ENCODE measurements at regions not wholly inside any gene's neighbourhood (a gene's known extent, or its start where the extent isn't known, plus 50 kb on each side); places are given as distances from the start of the nearest gene placed in this dataset.
"Not testable (repeated sequence)": the region's sequence is repeated elsewhere in the genome, so short reads cannot be mapped to it uniquely, and the experiment has no call there.

DNA sequence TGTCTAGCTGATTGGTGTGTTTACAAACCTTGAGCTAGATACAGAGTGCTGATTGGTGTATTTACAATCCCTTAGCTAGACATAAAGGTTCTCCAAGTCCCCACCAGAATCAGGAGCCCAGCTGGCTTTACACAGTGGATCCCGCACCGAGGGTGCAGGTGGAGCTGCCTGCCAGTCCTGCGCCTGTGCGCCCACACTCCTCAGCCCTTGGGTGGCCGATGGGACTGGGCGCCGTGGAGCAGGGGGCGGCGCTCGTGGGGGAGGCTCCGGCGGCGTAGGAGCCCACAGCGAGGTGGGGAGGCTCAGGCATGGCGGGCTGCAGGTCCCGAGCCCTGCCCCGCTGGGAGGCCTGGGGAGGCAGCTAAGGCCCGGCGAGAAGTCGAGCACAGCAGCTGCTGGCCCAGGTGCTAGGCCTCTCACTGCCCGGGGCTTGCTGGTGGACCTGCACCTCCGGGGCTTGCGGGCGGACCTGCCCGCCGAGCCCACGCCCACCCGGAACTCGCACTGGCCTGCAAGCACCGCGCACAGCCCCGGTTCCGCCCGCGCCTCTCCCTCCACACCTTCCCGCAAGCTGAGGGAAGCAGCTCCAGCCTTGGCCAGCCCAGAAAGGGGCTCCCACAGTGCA lies 51.0 kb upstream of the CDYL start:
- not testable (repeated sequence) for DNase-seq

DNA sequence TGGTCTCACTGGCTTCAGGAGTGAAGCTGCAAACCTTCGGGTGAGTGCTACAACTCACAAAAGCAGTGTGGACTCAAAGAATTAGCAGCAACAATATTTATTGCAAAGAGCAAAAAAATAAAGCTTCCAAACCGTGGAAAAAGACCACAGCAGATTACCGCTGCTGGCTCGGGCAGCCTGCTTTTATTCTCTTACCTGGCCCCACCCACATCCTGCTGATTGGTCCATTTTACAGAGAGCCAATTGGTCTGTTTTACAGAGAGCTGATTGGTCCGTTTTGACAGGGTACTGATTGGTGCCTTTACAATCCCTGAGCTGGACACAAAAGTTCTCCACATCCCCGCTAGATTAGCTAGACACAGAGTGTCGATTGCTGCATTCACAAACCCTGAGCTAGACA lies 51.5 kb upstream of the CDYL start:
- DNase-seq: not testable (repeated sequence)

DNA sequence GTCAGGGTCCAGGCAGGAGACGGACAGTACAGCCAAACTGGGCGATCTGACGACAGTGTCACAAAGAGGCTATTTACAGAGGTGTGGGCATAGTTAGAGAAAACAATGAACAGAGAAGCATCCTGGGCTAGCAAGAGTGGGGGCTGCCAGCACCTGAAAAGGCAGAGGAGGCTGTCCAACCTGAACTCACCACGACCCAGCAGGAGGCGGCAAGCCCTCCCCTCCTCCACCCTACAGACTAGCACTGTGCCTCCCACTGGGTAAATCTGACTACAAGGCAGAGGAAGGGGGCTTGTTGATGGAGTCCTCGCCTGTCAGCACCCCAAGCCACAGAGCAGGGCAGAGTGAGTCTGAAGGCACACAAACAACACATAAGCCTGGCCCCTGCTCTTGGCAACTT lies 52.8 kb upstream of the CDYL start:
- no peak for DNase-seq

DNA sequence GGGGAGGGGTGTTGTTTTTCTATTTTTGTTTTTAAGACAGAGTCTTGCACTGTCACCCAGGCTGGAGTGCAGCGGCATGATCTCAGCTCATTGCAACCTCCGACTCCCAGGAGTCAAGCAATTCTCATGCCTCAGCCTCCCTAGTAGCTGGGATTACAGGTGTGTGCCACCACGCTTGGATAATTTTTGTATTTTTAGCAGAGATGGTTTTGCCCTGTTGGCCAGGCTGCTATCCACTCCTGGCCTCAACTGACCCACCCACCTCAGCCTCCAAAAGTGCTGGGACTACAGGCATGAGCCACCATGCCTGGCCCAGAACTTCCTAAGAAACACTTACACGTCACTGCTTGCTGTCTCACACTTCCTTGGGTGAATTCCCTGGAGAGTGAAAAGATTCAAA lies 54.8 kb upstream of the CDYL start:
- DNase-seq: not testable (repeated sequence)

DNA sequence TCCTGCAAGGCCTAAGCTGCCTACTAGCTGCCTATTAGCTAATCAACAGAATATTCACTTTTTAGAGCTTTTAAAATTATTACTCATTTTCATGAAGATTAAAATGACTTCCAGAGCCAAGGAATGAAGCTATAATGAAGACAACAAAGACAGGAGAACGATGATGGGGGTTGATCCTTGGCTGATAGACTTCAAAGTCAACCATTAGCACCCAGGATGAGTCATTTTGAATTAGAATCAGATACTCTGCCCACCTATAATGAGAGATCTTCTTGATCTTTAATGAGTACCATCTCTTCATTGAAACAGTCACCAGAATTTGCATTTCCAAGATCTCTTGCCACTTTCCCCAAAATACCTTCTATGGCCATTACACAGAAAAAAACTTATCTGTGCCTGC lies 56.7 kb upstream of the CDYL start:
- DNase-seq: no peak

DNA sequence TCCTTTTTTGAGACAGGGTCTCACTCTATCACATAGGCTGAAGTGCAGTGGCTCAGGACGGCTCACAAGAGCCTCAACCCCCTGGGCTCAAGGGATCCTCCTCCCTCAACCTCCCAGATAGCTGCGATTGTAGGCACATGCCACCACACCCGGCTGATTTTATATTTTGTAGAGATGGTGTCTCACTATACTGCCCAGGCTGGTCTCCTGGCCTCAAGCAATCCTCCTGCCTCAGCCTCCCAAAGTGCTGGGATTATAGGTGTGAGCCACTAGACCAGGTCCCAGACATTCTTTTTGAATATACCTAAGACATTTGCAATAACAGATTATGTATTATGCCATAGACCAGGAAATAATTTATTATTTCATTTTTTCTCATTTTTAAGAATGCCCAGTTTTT lies 58.3 kb upstream of the CDYL start:
- DNase-seq: no peak

DNA sequence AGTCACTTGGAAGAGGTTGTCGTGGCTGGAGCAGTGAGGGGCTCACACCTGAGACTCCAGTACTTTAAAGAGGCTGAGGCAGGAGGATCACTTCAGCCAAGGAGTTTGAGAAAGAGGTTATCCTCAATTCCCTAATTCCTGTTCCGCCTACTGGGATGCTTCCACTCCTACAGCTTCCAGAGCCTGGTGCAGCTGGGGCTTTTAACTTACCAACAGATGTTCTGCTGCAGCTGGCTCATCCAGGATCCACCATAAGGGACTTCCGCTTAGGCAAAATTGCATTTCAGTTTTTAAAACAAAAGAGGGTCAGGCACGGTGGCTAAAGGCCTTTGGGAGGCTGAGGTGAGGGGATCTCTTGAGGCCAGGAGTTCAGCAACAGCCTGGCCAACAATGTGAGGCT lies 59.1 kb upstream of the CDYL start:
- no peak for DNase-seq

DNA sequence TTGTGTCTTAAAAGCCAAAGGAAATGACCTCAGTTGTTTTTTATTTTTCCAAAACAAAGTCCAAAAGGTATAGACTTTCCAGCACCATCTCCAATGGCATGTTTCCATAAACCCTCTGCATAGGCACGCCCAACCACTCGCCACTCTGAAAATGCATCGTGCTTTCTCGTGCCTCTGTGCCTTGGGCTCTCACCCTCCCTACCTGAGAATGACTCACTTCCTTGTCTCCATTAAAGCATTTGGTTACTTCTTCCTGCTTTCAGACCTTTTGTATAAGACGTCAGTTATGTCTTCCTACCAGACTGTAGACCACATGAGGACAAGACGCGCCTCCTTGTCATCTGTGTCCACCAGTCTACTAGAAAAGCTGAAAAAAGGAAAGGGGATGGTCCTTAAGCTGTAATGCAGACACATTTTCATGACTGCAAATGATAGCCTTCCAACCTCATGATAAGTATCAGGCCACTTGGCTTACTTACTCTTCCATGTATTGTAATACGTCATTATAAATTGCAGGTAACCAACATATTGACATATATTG lies 61.2 kb upstream of the CDYL start:
- no peak for DNase-seq

DNA sequence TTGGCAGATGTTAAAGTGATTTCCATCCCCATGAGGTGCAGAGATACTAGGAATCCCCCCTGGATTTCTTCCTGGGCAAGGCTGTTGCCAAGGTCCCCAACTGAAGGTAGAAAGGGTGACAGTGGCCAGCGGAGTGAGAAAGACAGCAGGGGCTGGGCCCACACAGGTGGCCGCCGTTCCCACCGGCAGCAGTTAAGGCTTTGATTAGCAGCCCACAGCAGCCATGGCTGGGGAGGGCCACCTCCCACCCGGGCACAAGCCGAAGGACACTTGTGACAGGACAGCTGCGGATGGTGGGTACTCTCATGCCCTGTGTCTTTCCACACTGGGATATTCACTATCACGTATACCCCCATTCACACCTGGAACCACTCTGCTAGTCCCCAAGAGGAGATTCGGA lies 63.9 kb upstream of the CDYL start:
- DNase-seq: no peak

DNA sequence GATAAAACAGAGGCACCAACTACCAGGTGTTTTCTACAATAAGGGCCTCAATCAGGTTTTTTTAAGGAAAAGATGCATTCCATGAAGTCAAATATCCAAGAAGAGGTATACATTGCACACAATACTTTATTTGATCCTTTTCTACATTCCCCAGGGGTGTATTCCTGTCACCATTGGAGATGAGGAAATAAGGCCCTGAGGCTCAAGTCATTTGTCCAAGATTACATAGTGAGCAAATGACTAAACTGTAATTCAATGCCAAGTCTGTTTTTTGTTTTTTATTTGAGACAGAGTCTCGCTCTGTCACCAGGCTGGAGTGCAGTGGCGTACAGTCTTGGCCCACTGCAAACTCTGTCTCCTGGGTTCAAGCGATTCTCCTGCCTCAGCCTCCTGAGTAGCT lies 69.2 kb upstream of the CDYL start:
- DNase-seq: no peak

DNA sequence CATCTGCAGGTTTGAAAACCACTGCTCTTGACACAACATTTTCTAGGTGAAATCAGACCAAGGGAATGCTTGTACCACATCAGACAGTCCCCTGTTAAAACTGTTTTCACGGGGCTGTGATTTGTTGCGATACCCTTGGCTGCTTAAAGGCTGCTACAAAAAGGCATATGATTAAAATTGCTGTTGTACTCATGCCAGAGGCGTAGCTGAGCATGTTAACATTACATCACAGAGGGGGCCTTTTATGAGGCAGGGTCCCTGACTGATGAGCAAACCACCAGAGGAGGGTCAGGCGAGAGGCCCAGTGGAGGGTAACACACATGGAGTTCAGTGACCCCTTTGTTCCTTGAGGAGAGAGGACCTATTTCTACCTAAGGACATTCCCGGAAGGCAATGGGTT lies 70.4 kb upstream of the CDYL start:
- no peak for DNase-seq

DNA sequence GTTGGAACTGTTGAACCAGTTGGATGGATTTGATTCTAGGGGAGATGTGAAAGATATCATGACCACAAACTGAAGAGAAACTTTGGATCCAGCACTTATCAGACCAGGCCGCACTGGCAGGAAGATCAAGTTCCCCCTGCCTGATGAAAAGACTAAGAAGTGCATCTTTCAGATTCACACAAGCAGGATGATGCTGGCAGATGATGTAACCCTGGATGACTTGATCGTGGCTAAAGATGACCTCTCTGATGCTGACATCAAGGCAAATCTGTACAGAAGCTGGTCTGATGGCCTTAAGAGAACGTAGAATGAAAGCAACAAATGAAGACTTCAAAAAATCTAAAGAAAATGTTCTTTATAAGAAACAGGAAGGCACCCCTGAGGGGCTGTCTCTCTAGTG lies 72.8 kb upstream of the CDYL start:
- no peak for DNase-seq

DNA sequence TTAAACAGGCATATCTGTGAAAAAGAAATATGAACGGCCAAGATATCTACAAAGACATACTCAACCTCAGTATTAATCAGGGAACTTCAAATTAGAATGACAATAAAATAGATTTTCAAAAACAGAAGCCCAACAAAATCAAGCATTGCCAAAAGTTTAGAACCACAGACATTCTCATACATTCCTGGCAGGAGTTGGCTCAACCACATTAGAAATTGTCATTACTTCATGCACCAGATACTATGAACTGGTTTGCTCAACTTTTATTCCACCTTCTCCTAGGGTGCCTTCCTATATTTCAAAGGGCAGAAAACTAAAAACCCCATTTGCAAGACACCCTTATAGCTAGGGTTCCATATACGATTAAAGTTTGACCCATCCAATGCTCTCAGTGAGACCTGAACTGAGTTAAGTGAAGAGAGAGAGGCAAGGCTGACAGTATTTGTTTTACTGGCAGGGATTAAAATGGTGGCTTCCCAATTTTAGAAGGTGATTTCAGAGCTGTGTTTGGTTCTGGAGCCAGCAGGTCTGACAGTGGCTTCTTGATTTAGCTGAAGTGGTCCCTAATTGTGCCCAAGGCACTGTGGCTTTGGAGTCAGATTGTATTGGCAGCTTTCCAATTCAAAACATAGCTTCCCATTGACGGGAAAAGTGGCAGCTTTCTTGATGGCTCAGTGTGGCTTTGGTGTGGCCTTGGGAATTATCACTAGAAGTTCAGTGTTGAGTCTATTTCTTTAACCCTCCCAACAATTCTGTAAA lies 77.1 kb upstream of the CDYL start:
- DNase-seq: no peak

DNA sequence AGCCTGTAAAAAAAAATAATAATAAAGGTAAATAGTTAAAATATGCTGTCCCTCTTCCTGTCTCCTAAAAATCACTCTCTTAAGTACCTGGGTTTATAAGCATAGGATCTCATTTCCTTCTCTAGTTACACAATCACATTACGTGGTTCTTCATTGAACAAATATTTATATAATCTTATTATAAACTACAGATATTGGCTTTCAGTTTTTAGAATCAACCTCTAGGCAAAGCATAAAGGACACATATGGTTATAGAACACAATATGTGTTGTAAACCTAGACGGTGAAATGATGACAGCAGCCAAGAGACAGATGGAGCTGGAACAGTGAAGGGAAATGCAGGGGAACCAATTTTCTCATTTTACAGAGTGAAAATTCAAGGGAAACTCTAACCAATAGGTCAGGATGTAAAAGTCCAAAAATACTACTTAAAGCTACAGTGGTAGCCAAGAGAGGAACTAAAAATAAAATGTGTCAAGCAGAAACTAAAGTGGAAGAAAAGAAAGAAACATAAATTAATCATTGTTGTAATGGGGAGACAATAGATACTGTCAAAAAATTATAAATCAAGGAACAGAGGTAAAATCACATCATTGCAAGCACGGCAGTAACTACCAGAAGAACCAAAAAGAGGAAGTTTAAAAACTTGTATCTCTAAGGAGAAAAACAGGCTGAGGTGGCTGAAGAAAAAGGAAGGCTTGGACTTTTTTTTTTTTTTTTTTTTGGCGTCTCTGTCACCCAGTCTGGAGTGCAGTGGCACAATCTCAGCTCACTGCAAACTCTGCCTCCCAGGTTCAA lies 82.8 kb upstream of the CDYL start:
- DNase-seq: peak; percentile 73

DNA sequence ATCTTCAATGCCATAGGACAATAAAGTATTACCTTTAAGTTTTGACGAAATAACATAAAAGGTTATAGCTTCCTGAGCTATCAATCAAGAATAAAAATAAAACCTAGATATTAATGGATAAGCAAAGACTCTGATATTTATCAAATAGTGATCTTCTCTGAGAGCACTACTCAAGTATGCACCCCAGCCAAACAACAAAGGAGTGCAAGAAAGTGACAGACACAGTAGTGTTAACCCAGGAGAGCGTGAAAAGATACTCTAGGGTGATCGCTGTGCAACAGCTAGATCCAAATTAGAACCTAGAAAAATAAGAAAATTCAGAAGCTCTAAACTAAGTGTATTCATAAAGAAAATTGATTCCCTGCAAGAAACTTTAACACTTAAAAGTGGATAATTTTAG lies 83.5 kb upstream of the CDYL start:
- DNase-seq: no peak

DNA sequence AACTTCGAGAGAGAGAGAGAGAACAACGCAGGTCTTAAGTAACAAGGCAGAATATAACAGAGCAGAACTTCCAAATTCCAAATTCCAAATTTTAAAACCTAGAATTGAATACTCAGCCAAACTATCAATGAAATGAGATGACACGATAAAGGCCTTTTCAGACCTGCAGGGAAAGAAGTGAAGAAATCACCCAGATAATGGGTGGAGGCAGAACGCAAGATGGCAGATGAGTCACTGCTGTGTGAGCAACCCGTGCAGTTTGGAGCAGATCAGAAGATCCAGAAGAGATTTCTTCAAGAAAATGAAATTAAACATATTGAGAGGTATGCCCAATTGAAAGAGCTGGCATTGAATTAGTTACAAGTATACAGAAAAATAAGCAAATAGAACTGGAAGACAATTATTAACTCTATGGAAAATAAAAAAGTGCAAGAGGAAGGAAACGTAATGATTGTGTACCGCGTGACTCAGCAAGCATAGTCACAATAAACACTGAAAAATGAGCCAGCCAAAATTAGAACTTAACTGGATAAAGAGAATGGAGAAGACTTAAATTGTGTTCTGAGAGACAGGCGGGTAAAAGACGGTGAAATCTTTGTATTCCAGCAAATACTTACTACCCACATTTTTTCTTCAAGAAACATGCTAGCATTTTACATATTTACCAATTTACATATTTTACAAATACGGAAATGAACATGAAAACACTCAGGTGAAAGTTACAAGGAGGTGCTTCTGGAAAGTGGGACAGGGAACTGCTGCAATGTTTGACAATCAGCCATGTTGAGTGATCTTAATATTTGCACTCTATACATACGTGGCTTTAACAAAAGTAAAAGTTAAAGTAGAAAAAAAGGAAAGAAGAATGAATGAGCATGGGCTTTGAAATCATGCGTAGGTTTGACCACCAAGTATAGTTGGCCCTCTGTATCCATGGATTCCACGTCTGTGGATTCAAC lies 87.9 kb upstream of the CDYL start:
- DNase-seq: no peak

DNA sequence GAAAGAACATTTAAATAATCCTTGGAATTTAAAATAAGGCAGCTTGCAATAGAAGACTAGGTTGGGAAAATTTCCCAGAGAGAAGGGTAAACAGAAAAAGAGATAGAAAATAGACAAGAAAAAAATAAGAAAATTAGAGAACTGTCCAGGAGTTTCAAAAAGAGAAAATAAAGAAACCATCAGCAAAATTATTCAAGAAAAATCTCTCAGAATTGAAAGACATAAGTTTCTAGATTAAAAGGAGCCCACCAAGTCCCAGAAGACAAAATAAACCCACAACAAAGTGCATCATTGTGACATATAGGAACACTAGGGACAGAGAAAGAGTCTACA lies 88.6 kb upstream of the CDYL start:
- no peak for DNase-seq

DNA sequence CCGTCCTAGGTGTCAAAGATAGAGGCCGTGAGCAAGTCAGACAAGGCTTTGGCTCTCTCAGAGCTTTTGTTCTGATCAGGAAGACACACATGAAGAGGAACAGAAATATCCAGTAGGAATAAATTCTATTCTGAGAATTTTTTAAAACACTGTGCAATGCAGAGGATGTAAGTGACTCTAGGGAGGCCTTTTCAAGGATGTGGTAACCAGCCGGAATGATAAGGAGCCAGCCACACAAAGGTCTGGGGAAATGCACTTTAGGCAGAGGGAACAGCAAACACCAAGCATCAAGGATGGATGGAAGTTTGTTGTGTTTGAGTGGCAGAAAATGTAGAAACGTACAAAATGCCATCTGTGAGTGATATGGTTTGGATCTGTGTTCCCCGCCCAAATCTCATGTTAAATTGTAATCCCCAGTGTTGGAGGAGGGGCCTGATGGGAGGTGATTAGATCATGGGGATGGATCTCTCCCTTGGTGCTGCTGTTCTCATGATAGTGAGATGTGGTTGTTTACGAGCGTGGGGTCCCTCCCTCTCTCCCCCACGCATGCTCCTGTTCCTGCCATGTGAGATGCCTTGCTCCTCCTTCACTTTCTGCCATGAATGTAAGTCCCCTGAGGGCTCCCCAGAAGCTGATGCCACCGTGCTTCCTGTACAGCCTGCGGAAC lies 93.6 kb upstream of the CDYL start:
- DNase-seq: no peak

DNA sequence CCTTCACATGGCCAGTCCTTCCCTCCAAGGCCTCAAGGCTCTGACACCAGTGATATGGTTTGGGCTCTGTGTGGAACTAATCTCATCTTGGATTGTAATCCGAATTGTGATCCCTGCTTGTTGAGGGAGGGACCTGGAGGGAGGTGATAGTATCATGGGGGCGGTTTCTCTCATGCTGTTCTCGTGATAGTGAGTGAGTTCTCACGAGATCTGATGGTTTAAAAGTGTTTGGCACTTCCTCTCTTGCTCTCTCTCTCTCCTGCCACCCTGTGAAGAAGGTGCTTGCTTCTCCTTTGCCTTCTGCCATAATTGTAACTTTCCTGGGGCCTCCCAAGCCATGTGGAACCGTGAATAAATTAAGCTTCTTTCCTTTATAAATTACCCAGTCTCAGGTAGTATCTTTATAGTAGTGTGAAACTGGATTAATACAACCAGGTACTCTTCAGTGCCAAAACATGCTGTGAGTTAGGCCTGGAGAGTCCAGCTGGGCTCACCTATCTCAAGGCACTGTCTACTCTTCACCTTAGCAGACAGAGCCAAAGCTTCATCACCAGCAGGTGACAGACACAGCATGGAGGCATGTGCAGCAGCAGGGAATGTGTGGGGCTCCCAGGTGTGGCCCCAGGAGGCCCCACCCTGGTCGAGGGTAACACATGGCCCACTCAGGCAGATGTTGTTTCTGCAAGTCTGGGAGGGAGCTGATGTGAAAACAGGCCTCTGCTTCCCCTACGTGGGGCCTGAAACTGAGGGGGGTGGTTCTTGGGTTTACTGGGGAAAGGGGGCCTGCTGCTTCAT lies 97.5 kb upstream of the CDYL start:
- no peak for DNase-seq

DNA sequence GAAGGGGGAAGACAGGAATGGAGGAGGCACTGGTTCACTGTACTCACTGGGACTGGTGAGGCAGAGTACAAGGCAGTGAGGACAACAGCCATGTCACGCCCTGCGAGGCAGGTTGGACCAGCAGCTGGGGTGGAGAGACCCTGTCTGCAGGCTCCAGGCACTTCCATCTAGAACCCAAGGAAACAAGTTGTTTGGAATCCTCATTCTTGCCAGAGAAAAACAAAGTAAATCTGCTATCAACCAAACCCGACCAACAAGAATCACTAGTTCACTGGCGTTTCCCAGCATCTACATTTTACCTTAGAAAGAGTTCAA lies 98.5 kb upstream of the CDYL start:
- DNase-seq: no peak

DNA sequence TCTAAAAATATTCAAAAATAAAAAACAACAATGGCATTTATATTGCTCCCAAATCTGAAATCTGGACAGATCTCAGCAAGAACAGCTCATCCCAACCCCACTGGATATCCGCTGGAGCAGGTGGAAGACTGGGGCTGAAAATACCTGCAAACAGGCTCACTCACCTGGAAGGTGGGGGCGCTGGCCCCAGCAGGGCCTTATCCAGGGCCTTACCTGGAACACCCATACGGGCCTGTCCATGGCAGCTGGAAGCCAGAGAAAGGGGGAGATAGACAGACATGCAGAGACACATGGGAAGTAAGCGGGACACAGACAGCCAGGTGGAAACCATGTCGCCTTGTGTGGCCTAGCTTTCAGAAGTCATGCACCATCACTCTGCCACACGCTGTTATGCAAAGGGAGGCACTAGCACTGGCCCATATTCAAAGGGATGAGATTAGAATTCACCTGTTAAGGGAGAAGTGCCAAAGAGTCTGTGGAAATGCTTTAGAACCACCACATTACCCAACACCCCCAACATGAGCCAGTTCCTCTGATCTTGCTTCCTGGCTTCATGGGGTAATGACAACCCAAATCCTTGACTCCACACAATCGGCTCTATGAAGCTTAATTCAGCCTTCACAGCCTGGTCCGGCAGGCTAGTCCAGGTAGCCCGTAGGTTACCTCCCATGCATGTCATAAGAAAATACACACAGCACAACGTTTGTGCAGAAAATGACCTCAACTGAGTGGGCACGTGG lies 99.0 kb upstream of the CDYL start:
- no peak for DNase-seq

All from NCI-H1694 treated with DMSO at 0.1 percent for 48 hours (cell line).